Activated naive CD8-positive, alpha-beta T cell treated with anti-CD3 and anti-CD28 coated beads, Interleukin-2, amount 50 U/mL, for 24 hours (primary cell): ENCODE measurements at regions not wholly inside any gene's neighbourhood (a gene's known extent, or its start where the extent isn't known, plus 50 kb on each side); places are given as distances from the start of the nearest gene placed in this dataset.

Source experiments
- ATAC-seq: fragments of 150-1000 bp; cut with Tn5 transposase; one replicate; pipeline ENCODE4 v1.10.0; 2021
- DNase-seq: peaks from one replicate; pipeline ENCODE4 v3.0.0; 2021
- H3K27ac Mint-ChIP-seq: one replicate; pipeline ENCODE4 v1.8.0; 2021; ENCODE audit warnings: mild to moderate bottlenecking, mixed read lengths
- H3K27me3 Mint-ChIP-seq: one replicate; pipeline ENCODE4 v1.8.0; 2021; ENCODE audit warnings: mixed read lengths
- H3K36me3 Mint-ChIP-seq: one replicate; pipeline ENCODE4 v1.8.0; 2021; ENCODE audit warnings: low read depth, mixed read lengths
- H3K4me1 Mint-ChIP-seq: one replicate; pipeline ENCODE4 v1.8.0; 2021; ENCODE audit warnings: mixed read lengths
- H3K4me3 Mint-ChIP-seq: one replicate; pipeline ENCODE4 v1.8.0; 2021; ENCODE audit warnings: mild to moderate bottlenecking, moderate library complexity, mixed read lengths
- H3K9me3 Mint-ChIP-seq: one replicate; pipeline ENCODE4 v1.8.0; 2021; ENCODE audit warnings: mixed read lengths

GRCh38 chr15:96551722-96552121 is 221.2 kb downstream of the NR2F2 start:
- Mint-ChIP-seq H3K4me1 (no peaks in the 10 kb centered on the region), H3K27ac (no peak overlapping the region), H3K9me3 (no peaks in the 10 kb centered on the region), H3K27me3 (peaks cover 5% of the 10 kb centered on the region), H3K4me3 (no peak overlapping the region), H3K36me3 (no peaks in the 10 kb centered on the region)
- ATAC-seq: no peak
- DNase-seq: no peak

- H3K4me3 Mint-ChIP-seq: no peak overlapping the region
- no peak overlapping the region for H3K27ac Mint-ChIP-seq
- no peaks in the 10 kb centered on the region for H3K4me1 Mint-ChIP-seq
- no peaks in the 10 kb centered on the region for H3K9me3 Mint-ChIP-seq
- H3K36me3 Mint-ChIP-seq: no peaks in the 10 kb centered on the region
- ATAC-seq: no peak
- H3K27me3 Mint-ChIP-seq: peaks cover 5% of the 10 kb centered on the region
- DNase-seq: no peak
These were observed 222.5 kb downstream of the NR2F2 start for GRCh38 chr15:96553006-96553405.

- DNase-seq (no peak), ATAC-seq (no peak)
- Mint-ChIP-seq H3K4me3 (no peak overlapping the region), H3K9me3 (no peaks in the 10 kb centered on the region), H3K27me3 (peaks cover 3% of the 10 kb centered on the region), H3K36me3 (no peaks in the 10 kb centered on the region), H3K4me1 (no peaks in the 10 kb centered on the region), H3K27ac (no peak overlapping the region)
These were observed 223.0 kb downstream of the NR2F2 start for GRCh38 chr15:96553451-96553850.

DNA sequence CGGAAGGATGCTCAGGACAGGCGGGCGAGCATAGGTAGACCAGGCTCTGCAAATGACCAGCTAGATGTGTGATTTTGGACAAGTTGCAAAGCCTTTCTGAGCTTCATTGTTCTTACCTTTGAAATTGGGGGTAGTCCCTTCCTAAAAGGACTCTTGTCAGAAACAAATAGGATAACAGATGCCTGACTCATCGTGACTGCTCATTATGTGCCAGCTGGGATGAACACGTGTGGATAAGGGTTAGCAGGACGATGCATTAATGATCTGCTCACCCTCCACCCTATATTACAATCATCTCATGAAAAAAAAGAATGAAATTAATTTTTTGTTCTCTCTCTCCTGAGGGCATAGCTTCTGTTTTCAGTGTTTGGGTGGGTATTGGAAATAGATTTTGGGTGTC is 223.4 kb downstream of the NR2F2 start:
- Mint-ChIP-seq H3K9me3 (no peaks in the 10 kb centered on the region), H3K27me3 (peaks cover 1% of the 10 kb centered on the region), H3K36me3 (no peaks in the 10 kb centered on the region), H3K4me1 (no peaks in the 10 kb centered on the region), H3K27ac (no peak overlapping the region), H3K4me3 (no peak overlapping the region)
- no peak for ATAC-seq
- no peak for DNase-seq

DNA sequence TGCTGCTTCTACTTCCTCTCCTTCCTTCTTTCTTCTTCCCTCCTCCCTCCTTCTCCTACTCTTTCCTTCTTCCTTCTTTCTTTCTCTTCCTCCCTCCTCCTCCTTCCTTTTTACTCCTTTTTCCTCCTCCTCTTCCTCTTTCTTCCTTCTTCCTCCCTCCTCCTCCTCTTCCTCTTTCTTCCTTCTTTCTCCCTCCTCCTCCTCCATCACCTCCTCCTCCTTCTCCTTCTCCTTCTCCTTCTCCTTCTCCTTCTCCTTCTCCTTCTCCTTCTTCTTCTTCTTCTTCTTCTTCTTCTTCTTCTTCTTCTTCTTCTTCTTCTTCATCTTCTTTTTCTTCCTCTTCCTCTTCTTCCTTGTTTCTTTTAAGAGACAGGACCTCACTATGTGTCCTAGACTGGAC is 224.0 kb downstream of the NR2F2 start:
- Mint-ChIP-seq H3K9me3 (no peaks in the 10 kb centered on the region), H3K27ac (no peak overlapping the region), H3K36me3 (no peaks in the 10 kb centered on the region), H3K27me3 (no peaks in the 10 kb centered on the region), H3K4me3 (no peak overlapping the region), H3K4me1 (no peaks in the 10 kb centered on the region)
- ATAC-seq: no peak
- DNase-seq: no peak

GRCh38 chr15:96559087-96559486 is 228.6 kb downstream of the NR2F2 start:
- Mint-ChIP-seq H3K27ac (no peak overlapping the region), H3K4me3 (no peak overlapping the region), H3K36me3 (no peaks in the 10 kb centered on the region), H3K4me1 (no peaks in the 10 kb centered on the region), H3K9me3 (peaks cover 6% of the 10 kb centered on the region), H3K27me3 (no peaks in the 10 kb centered on the region)
- no peak for ATAC-seq
- DNase-seq: no peak

DNA sequence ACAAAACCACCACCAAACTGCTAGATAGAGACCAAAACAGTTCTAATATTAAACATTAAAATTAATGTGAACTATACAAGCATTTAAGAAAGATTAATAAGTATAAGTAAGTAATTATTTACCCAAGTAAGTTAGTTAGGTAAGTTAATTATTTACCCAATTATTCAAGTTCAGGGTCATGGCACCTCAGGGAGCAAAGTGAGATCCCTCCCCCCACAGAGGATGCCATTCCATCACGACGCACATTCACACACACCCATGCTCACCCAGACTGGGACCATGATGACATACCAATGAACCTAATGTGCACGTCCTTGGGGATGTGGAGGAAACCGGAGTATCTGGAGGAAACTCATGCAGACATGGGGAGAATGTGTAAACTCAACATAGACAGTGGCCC is 229.1 kb downstream of the NR2F2 start:
- DNase-seq (no peak), ATAC-seq (no peak)
- Mint-ChIP-seq H3K27ac (no peak overlapping the region), H3K36me3 (no peaks in the 10 kb centered on the region), H3K27me3 (no peaks in the 10 kb centered on the region), H3K4me3 (no peak overlapping the region), H3K9me3 (peaks cover 12% of the 10 kb centered on the region), H3K4me1 (no peaks in the 10 kb centered on the region)

GRCh38 chr15:96560246-96560895 is 229.9 kb downstream of the NR2F2 start:
- Mint-ChIP-seq H3K27ac (no peak overlapping the region), H3K27me3 (no peaks in the 10 kb centered on the region), H3K36me3 (no peaks in the 10 kb centered on the region), H3K4me1 (no peaks in the 10 kb centered on the region), H3K9me3 (peaks cover 14% of the 10 kb centered on the region), H3K4me3 (no peak overlapping the region)
- DNase-seq (no peak), ATAC-seq (no peak)

- Mint-ChIP-seq H3K9me3 (peaks cover 18% of the 10 kb centered on the region), H3K27ac (no peak overlapping the region), H3K4me1 (no peaks in the 10 kb centered on the region), H3K27me3 (no peaks in the 10 kb centered on the region), H3K4me3 (no peak overlapping the region), H3K36me3 (no peaks in the 10 kb centered on the region)
- DNase-seq (no peak), ATAC-seq (no peak)
These were observed 231.1 kb downstream of the NR2F2 start for GRCh38 chr15:96561593-96561992.

- no peak overlapping the region for H3K27ac Mint-ChIP-seq
- no peaks in the 10 kb centered on the region for H3K4me1 Mint-ChIP-seq
- H3K36me3 Mint-ChIP-seq: no peaks in the 10 kb centered on the region
- no peaks in the 10 kb centered on the region for H3K27me3 Mint-ChIP-seq
- peaks cover 18% of the 10 kb centered on the region for H3K9me3 Mint-ChIP-seq
- ATAC-seq (no peak), DNase-seq (no peak)
- no peak overlapping the region for H3K4me3 Mint-ChIP-seq
These were observed 234.0 kb downstream of the NR2F2 start for GRCh38 chr15:96564546-96564945.

- no peak for ATAC-seq
- Mint-ChIP-seq H3K4me3 (no peak overlapping the region), H3K9me3 (peaks cover 17% of the 10 kb centered on the region), H3K27ac (no peak overlapping the region), H3K27me3 (no peaks in the 10 kb centered on the region), H3K4me1 (no peaks in the 10 kb centered on the region), H3K36me3 (no peaks in the 10 kb centered on the region)
- DNase-seq: no peak
These were observed 234.8 kb downstream of the NR2F2 start for GRCh38 chr15:96565266-96565665.

- no peak overlapping the region for H3K4me3 Mint-ChIP-seq
- H3K27ac Mint-ChIP-seq: no peak overlapping the region
- no peaks in the 10 kb centered on the region for H3K4me1 Mint-ChIP-seq
- no peak for ATAC-seq
- peaks cover 3% of the 10 kb centered on the region for H3K27me3 Mint-ChIP-seq
- no peaks in the 10 kb centered on the region for H3K36me3 Mint-ChIP-seq
- no peak for DNase-seq
- peaks cover 17% of the 10 kb centered on the region for H3K9me3 Mint-ChIP-seq
These were observed 244.3 kb downstream of the NR2F2 start for GRCh38 chr15:96574782-96575181.

DNA sequence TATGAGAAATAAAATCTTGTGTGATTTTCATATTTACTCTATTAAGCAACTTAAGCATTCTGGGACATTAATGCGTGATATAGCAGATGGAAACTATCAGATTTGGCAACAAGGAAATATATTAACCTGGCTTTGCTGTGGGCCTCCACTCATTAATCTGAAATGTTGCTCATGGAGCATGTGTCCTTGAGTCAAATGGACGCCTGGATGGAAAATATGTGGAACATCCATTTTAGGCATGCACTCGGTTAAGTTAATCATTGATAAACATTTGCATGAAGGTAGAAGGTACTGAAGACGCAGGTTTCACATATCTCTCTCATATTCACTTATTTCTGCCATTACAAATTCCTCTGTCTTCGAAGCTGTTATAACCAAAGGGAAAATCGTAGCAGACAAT is 246.1 kb downstream of the NR2F2 start:
- no peak overlapping the region for H3K27ac Mint-ChIP-seq
- no peaks in the 10 kb centered on the region for H3K4me1 Mint-ChIP-seq
- H3K27me3 Mint-ChIP-seq: peaks cover 3% of the 10 kb centered on the region
- no peak for ATAC-seq
- no peak for DNase-seq
- peaks cover 14% of the 10 kb centered on the region for H3K9me3 Mint-ChIP-seq
- no peaks in the 10 kb centered on the region for H3K36me3 Mint-ChIP-seq
- no peak overlapping the region for H3K4me3 Mint-ChIP-seq

DNA sequence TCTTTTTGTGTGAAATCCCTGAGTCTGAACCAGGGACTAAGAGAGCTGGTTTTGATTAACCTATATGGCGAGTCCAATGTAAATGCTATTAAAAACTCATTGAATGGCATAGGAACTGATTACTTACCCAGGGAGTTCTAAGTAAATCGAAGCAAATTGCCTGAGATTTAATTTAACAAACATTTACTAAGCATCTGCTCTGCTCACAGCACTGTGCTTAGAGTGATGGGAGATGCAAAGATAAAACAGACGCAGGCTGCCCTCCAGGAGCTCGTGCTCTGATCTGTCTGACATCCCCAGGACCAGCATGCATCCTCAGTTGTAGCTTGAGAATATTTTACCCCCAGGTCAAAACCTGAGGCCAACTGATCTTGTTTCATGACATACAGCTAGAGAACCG is 247.9 kb downstream of the NR2F2 start:
- Mint-ChIP-seq H3K4me1 (no peaks in the 10 kb centered on the region), H3K27me3 (peaks cover 3% of the 10 kb centered on the region), H3K27ac (no peak overlapping the region), H3K36me3 (no peaks in the 10 kb centered on the region), H3K4me3 (no peak overlapping the region), H3K9me3 (peaks cover 4% of the 10 kb centered on the region)
- ATAC-seq (no peak), DNase-seq (no peak)

DNA sequence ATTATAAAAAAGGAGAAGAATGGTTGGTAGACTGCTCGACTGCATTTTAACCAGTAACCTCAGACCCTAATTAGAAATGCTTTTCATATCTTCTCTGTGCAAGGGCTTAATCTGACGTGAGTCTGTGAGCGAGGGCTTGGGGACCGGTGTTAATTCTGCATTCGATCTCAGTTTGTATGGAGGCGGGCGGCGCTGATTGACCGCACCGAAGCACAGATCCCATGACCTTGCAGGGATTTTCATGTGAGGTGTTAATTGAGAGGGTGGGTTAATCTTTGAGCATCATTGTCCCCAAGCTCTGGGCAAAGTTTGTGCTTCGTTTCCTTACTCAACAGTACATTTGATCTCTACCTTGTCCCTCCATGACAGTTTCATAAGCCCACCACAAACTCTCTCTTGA is 250.9 kb downstream of the NR2F2 start:
- no peak overlapping the region for H3K27ac Mint-ChIP-seq
- DNase-seq (no peak), ATAC-seq (no peak)
- no peaks in the 10 kb centered on the region for H3K27me3 Mint-ChIP-seq
- H3K36me3 Mint-ChIP-seq: no peaks in the 10 kb centered on the region
- H3K4me3 Mint-ChIP-seq: no peak overlapping the region
- H3K9me3 Mint-ChIP-seq: no peaks in the 10 kb centered on the region
- no peaks in the 10 kb centered on the region for H3K4me1 Mint-ChIP-seq

DNA sequence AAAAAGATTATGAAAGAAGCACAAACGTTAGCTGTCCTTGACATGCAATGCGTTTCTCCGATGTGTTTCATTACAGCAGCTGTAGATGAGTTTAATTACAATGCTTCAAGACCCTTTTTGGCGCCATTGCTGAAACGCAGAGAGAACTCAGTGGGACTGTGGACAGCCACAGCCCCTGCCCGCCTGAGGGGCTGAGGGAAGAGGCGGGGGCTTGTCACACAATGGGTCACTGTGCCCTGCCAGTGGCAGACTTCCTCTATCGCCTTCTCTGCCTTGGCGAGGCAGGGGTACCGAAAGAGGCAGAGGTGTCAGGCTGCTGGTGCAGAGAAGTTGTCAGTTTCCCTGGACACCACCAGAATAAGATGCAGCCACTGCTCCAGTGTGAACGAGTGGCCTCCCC is 252.0 kb downstream of the NR2F2 start:
- Mint-ChIP-seq H3K36me3 (no peaks in the 10 kb centered on the region), H3K9me3 (no peaks in the 10 kb centered on the region), H3K27me3 (no peaks in the 10 kb centered on the region), H3K4me1 (no peaks in the 10 kb centered on the region), H3K4me3 (no peak overlapping the region), H3K27ac (no peak overlapping the region)
- ATAC-seq: no peak
- DNase-seq: no peak
